ENCODE measurements at regions not wholly inside any gene's neighbourhood (a gene's known extent, or its start where the extent isn't known, plus 50 kb on each side); places are given as distances from the start of the nearest gene placed in this dataset.

DNA sequence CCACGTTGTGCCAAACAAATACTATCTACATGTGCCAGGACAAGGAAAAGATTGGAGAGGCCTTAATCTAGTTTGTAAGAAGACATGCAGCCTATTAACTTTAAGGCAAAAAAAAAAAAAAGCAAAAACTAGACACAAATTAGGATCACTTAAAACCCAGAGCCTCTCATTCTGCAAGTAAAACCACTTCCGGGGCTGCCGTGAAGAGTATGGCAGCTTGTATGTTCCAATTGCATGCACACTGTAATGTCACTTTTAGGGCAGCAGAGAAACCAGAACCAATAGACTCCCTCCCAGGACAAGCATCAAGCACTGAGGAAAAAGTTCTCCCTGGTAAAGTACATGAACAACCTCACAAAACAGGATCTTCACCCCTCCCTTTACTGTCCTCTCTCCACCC, 70.6 kb downstream of the RSL24D1 start:
- H3K36me3 ChIP-seq (replicated peaks; ENCODE audit: insufficient read depth, low read depth): no peaks in the 10 kb centered on the region
- no peaks in the 10 kb centered on the region for H3K9me2 ChIP-seq (replicated peaks; ENCODE audit: insufficient read depth)
- H3K4me2 ChIP-seq: no peak overlapping the region
- 87% methylated on average over 3 of the region's 3 CpGs for WGBS (ENCODE audit: low lambda C conversion rate, missing lambda C conversion rate)
- no peak overlapping the region for H3K4me3 ChIP-seq
- no peaks in the 10 kb centered on the region for H4K20me1 ChIP-seq (ENCODE audit: insufficient read depth, poor library complexity, severe bottlenecking)
- no peak for DNase-seq (ENCODE audit: low spot score)
- H3K27me3 ChIP-seq: no peaks in the 10 kb centered on the region
- H3K79me2 ChIP-seq: no peaks in the 10 kb centered on the region
- H3K4me1 ChIP-seq (ENCODE audit: insufficient read depth): no peaks in the 10 kb centered on the region
- H3K9me3 ChIP-seq (ENCODE audit: low read depth): no peaks in the 10 kb centered on the region
- H2AFZ ChIP-seq: no peak overlapping the region
- TF ChIP-seq CTCF (IDR thresholded peaks at IDR 0.05; ENCODE audit: poor library complexity): no peak
- TF ChIP-seq EZH2phosphoT487 (IDR thresholded peaks at IDR 0.05; ENCODE audit: low read depth, severe bottlenecking, unreplicated experiment): no peak
- no peak for TF ChIP-seq EZH2 (IDR thresholded peaks at IDR 0.05; ENCODE audit: borderline replicate concordance)
- H3K27ac ChIP-seq: no peak overlapping the region

DNA sequence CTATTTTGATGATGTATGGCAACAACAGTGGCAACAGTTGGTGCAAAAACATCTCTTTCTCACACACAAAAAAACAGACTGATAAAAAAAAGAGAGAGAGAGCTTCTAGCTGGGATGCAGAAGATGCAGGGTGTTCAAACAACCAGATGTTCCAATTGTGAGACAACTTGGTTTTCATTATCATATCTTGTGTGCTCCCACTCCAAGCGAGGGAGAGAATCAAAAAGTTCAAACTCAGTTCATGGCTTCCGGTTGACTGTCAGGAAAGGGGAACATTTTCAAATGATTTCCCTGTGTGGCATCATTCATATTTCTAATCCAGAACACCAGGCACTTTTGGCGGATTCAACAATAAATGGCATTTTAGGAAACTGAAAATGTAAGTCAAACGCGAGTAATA, 72.1 kb downstream of the RSL24D1 start:
- Histone ChIP-seq H3K27me3 (no peaks in the 10 kb centered on the region), H3K27ac (no peak overlapping the region), H3K79me2 (no peaks in the 10 kb centered on the region), H3K4me2 (no peak overlapping the region), H4K20me1 (ENCODE audit: insufficient read depth, poor library complexity, severe bottlenecking) (no peaks in the 10 kb centered on the region), H2AFZ (no peak overlapping the region), H3K4me1 (ENCODE audit: insufficient read depth) (no peaks in the 10 kb centered on the region), H3K36me3 (replicated peaks; ENCODE audit: insufficient read depth, low read depth) (no peaks in the 10 kb centered on the region), H3K9me3 (ENCODE audit: low read depth) (no peaks in the 10 kb centered on the region), H3K4me3 (no peak overlapping the region), H3K9me2 (replicated peaks; ENCODE audit: insufficient read depth) (no peaks in the 10 kb centered on the region)
- no peak for TF ChIP-seq EZH2phosphoT487 (IDR thresholded peaks at IDR 0.05; ENCODE audit: low read depth, severe bottlenecking, unreplicated experiment)
- TF ChIP-seq EZH2 (IDR thresholded peaks at IDR 0.05; ENCODE audit: borderline replicate concordance): no peak
- no peak for TF ChIP-seq CTCF (IDR thresholded peaks at IDR 0.05; ENCODE audit: poor library complexity)
- DNase-seq (ENCODE audit: low spot score): no peak
- 77% methylated on average over 5 of the region's 5 CpGs for WGBS (ENCODE audit: low lambda C conversion rate, missing lambda C conversion rate)

DNA sequence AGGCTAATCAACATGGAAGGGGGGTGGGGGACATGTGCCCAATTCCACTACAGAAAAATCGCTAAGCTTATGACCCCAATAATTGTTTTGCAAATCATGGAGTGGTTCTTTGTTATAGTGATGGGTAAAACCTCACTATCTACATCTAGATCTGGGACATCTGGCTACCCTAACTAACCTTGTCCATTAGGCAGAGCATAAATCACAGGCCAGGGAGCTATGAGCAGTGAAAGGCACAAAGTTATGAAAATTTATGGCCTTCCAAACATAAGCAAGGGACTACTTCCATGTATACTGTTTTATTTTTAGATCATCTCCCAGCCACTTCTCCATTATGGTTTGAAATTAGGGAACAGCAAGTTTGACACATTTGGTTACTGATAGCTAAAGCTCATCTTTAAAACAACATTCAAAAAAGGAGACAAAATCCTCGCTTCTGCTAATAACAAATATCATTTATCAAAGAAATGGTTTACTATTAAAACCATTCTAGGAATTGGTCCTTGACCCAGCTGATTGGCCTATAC, 78.3 kb downstream of the RSL24D1 start:
- no peak for DNase-seq (ENCODE audit: low spot score)
- 71% methylated on average over 2 of the region's 2 CpGs for WGBS (ENCODE audit: low lambda C conversion rate, missing lambda C conversion rate)

More for the DNA sequence above, 78.3 kb downstream of the RSL24D1 start:
- TF ChIP-seq EZH2phosphoT487 (IDR thresholded peaks at IDR 0.05; ENCODE audit: low read depth, severe bottlenecking, unreplicated experiment): no peak
- no peak for TF ChIP-seq EZH2 (IDR thresholded peaks at IDR 0.05; ENCODE audit: borderline replicate concordance)
- TF ChIP-seq CTCF (IDR thresholded peaks at IDR 0.05; ENCODE audit: poor library complexity): no peak
- Histone ChIP-seq H3K4me3 (no peak overlapping the region), H3K9me2 (replicated peaks; ENCODE audit: insufficient read depth) (no peaks in the 10 kb centered on the region), H3K9me3 (ENCODE audit: low read depth) (no peaks in the 10 kb centered on the region), H3K4me2 (no peak overlapping the region), H3K36me3 (replicated peaks; ENCODE audit: insufficient read depth, low read depth) (no peaks in the 10 kb centered on the region), H3K79me2 (no peaks in the 10 kb centered on the region), H3K27ac (no peak overlapping the region), H4K20me1 (ENCODE audit: insufficient read depth, poor library complexity, severe bottlenecking) (no peaks in the 10 kb centered on the region), H3K27me3 (no peaks in the 10 kb centered on the region), H3K4me1 (ENCODE audit: insufficient read depth) (no peaks in the 10 kb centered on the region), H2AFZ (no peak overlapping the region)

Data from hepatocyte (in vitro differentiated cells).